ENCODE measurements at regions not wholly inside any gene's neighbourhood (a gene's known extent, or its start where the extent isn't known, plus 50 kb on each side); places are given as distances from the start of the nearest gene placed in this dataset.
"Not testable (repeated sequence)": the region's sequence is repeated elsewhere in the genome, so short reads cannot be mapped to it uniquely, and the experiment has no call there.

GRCh38 chr6:99219788-99220187, 129.7 kb downstream of the FAXC start:
- DNase-seq, result no peak

DNA sequence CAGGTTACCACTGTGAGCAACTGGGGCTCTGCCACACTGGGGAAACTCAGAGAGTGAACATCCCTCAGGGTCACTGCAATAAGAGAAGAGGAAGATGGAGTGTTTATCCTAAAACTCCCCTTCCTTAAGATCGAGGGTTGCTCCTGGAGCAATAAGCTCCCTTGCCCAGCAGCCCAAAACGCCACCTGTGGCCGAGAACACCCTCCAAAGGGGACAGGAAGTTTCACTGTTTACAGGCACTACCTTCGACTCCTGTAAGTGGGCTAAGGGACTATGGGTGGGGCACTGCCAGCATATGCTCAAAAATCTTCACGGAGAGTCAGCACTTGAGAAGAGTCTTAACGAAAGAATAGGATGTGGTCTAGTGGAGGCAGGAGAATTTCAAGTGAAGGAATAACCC, 132.5 kb downstream of the FAXC start:
- DNase-seq, result no peak

DNA sequence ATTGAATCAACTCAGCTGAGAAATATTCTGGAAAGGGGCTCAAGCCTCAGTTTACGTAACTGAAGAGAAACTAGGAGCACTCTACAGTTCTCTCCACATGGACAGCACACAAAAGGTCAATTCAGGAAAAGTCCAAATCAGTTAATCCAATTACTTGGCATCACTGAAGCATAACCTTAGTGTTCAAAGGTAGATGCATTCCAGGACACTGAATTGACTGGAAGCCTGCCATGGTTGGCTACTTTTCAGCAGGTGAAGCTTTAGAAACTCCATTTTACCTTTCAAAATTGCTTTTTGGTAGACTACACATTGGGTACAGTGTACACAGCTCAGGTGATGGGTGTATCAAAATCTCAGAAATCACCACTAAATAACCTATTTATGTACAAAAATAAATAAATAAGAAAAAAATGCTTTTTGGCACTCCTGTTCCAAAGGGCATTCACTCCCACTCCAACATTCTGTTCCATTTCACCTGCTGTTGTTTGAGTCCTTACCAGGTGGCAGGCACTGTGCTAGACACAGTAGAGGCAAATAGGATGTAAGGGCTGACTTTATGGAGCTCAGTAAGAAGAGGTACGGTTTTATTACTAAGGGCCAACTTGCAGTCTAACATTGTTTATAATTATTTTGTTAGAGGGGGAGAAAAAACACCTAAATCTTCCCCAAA, 153.4 kb downstream of the FAXC start:
- no peak for DNase-seq

- DNase-seq, result no peak
These were observed 156.9 kb downstream of the FAXC start for GRCh38 chr6:99192561-99192960.

- DNase-seq, result no peak
These were observed 159.4 kb downstream of the FAXC start for GRCh38 chr6:99189823-99190721.

DNA sequence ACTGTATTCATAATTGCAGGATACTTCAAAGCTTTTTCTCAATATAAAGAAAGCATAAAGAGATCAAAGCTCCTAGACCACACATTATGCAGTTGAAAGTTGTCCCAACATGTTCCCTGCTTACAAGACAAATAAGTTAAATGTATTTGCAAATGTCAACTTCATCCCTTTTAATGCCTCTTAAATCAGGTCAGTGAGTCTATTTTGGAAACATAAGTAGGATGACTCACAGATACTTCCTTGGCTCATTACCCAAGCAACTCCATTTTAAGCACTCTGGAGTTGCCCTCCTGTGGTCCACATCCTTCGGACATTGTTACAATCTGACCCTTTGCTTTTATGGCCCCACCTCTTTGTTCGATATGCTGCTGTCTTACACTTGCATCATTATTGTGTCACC, 162.0 kb downstream of the FAXC start:
- DNase-seq, result no peak

DNA sequence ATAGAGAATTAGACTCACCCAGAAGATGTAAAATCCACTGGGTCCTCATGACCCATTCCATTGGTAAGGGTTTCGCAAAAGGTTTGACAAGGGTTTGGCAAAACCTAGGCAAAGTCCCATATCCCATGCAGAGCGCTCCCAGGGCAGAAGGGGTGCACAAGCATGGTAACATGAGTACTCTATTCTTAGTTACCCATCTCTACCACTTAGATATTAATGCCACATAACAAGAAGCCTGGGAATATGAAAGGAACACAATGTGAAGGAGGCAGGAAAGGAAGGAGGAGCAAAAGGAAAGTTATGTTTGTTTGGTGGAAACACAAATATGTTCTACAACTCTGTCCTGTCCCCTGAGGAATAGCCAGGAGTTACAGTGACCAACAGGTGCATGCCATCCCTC, 163.1 kb downstream of the FAXC start:
- no peak for DNase-seq

- DNase-seq, result no peak
These were observed 163.9 kb downstream of the FAXC start for GRCh38 chr6:99185525-99185924.

DNA sequence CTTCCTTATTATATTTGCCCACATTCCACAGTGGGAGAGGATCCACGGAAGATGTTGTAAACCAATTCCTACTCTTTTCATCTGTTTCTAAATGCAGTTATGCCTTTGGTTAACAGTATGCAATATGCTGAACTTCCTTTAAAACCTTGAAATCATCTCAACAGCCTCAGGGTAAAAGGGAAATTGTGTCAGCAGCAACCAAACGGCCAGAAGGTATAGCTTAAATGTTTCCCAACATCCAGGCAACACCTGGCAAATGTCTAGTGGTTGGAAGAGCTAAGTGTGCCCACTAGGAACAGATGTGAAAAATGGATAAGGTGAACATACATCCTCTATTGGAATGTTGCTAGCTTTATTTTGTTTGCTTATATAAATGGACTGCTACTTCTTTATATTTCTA, 164.8 kb downstream of the FAXC start:
- DNase-seq, result no peak

DNA sequence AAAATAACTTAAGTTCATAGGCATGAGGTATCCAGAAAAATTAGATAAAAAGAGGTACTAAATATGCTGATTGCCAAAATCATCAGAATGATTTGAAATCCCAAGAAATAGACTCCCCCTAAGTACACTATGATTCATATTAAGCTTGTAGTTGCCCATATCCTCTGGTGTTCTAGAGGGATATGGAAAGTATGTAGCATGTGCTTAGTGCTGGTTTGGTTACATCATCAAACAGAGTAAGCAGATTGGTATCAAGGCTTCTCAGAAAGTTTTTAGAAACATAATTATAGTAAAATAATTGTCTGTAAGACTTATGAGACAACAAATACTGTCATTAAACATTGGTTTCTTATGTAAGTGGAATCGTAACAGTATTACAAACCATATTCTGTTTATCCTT, 166.4 kb downstream of the FAXC start:
- DNase-seq, result no peak

GRCh38 chr6:99181174-99181573, 168.3 kb downstream of the FAXC start:
- DNase-seq, result no peak

DNA sequence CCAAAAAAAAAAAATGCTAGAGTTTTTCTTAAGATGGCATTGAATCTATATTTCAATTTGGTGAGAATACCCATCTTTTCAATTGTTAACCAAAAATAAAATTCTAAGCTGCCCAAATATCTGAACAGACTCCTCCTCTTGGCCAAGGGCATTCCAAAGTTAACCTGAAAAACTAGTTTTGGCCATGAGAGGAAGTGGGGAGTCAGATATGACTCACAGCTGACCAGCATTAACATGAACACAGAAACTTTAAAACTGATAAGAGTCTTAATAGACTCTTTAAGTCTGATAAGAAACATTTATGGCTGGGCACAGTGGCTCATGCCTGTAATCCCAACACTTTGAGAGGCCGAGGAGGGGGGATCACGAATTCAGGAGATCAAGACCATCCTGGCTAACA, 171.3 kb downstream of the FAXC start:
- no peak for DNase-seq

GRCh38 chr6:99177736-99178135, 171.7 kb downstream of the FAXC start:
- DNase-seq, result no peak

GRCh38 chr6:99165838-99166237, 183.6 kb downstream of the FAXC start:
- no peak for DNase-seq

GRCh38 chr6:99152347-99152643, 197.2 kb downstream of the FAXC start:
- no peak for DNase-seq

- DNase-seq, result peak in 1 of 2 donors; percentile 18
These were observed 197.7 kb downstream of the FAXC start for GRCh38 chr6:99151634-99152346.

GRCh38 chr6:99148761-99149160, 200.7 kb downstream of the FAXC start:
- no peak for DNase-seq

DNA sequence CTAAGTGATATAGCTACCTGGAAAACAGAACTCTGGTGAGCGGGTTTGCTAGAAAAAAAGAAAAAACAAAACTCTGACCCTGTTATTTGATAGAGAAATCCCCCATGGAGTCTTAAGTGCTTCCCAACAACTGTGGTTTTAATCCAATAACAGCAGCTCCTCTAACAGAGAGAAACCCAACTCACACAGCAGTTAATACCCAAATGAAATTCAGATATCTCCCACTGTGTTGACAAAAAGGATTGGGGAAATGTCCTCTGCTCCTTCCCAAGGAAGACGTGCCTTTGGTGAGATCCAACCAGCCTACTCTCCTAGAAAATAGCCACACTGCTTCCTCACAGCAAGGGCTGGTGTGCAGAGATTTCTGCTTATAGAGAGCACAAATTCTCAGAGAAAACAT, 200.4 kb upstream of the FBXL4 start:
- DNase-seq, result no peak

DNA sequence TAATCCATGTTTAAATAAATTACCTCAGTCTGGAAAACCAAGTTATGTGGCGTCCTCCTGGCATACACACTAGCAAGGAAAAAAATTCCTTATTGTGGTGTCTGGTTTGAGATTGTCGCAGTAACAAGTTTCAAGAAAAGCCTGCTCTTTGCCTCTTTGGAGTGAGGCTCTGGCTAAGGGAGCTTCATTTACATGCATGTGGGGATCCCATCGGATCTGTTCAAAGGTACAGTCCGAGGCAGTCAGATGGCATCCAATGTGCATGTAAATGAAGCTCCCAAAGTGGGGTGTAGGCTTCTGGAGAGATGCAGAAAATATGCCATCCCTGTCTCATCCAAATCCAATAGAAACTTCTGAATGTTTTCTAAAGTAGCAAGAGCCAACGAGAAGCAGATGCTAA, 199.5 kb upstream of the FBXL4 start:
- no peak for DNase-seq

DNA sequence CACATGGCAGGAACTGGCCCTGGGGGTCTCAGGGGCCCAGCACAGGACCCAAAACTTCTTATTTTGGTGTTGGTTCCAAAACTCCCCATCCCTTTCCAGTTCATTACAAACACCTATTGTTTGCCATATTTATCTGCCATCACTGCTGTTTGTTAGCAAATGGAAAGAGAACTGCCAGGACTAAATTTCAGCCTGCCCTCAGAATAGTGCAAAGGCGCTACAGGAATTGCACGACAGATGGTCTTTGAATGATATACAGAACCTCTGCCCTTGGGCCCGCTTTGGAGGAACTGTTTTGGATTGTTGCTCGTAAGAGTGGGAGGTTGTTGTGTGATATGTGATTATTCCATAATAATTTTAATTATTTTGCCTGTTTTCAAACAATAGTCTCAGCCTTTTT, 199.0 kb upstream of the FBXL4 start:
- DNase-seq, result no peak

- DNase-seq, result no peak
These were observed 198.0 kb upstream of the FBXL4 start for GRCh38 chr6:99145738-99146137.

DNA sequence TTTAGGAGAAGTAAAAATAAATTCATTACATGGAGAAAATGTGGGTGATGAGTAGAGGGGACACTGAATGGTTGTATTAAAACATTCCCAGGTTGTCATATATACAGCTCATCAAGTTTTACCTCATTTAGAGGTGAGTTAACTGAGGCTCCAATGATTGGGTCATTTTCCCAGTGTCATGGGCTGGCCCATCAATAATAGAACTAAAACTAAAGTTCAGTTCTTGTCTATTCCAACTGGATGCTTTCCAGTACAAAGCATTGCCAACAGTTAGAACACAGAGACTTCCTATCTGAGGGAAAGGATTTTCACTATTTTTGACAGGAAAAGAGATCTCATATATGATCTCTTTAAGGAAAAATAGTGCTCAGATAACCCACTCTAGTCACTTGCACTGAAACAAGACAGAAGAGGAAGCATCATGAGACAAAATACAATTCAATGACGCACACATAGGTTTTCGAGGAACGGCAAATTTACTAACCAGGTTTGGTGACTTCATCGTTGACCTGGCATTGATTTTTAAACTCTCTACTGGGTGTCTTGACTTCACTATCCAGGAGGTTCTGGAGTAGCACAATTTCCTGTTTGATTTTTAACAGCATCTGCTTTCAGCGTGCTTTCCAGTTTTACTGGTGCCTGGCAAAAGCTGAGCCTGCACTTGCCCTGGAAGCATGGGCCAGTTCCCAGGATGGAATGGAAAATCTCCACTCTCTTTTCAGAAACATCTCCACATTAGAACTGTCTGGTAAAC, 195.5 kb upstream of the FBXL4 start:
- no peak for DNase-seq

DNA sequence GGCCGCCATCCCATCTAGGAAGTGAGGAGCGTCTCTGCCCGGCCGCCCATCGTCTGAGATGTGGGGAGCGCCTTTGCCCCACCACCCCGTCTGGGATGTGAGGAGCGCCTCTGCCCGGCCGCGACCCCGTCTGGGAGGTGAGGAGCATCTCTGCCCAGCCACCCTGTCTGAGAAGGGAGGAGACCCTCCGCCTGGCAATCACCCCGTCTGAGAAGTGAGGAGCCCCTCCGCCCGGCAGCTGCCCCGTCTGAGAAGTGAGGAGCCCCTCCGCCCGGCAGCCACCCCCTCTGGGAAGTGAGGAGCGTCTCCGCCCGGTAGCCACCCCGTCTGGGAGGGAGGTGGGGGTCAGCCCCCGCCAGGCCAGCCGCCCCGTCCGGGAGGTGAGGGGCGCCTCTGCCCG, 194.2 kb upstream of the FBXL4 start:
- DNase-seq, result not testable (repeated sequence)

Measured in CD4-positive, alpha-beta T cell treated with Interferon alpha-2 for 1 hour (primary cell).